Fibroblast of lung (primary cell): ENCODE measurements at regions not wholly inside any gene's neighbourhood (a gene's known extent, or its start where the extent isn't known, plus 50 kb on each side); places are given as distances from the start of the nearest gene placed in this dataset.

Experiments
- CTCF ChIP-seq, 2 donors: IDR thresholded peaks in 1 of 2; conservative IDR thresholded peaks in 1 of 2; 1 replicate in 1 of 2; 2 replicates in 1 of 2; pipeline ENCODE4 v1.5.1; 2011 to 2012; ENCODE audit warnings: low read length in 2 of 2, control low read depth in 1 of 2, inconsistent platforms in 1 of 2, low read depth in 1 of 2, mild to moderate bottlenecking in 1 of 2
- EZH2 ChIP-seq: IDR thresholded peaks from 2 replicates; pipeline ENCODE4 v1.5.1; 2012; ENCODE audit warnings: low read length, control low read depth, mild to moderate bottlenecking; ENCODE audit errors: missing control alignments

- no peak for TF ChIP-seq EZH2
- TF ChIP-seq CTCF (conservative IDR thresholded peaks at IDR 0.05 in 1 of 2, IDR thresholded peaks at IDR 0.05 in 1 of 2; ENCODE audit: low read depth in 1 of 2, low read length in 2 of 2) = no peak
These were observed 400.3 kb upstream of the PRKCQ start for GRCh38 chr10:6980353-6980752.
